HG02943 (cell line): ENCODE measurements at regions not wholly inside any gene's neighbourhood (a gene's known extent, or its start where the extent isn't known, plus 50 kb on each side); places are given as distances from the start of the nearest gene placed in this dataset.
"Not testable (repeated sequence)": the region's sequence is repeated elsewhere in the genome, so short reads cannot be mapped to it uniquely, and the experiment has no call there.

Experiments used
- ATAC-seq: cut with Tn5 transposase; IDR thresholded peaks from one replicate; pipeline ENCODE4 v1.9.1; 2021; ENCODE audit warnings: mild to moderate bottlenecking, low read depth, moderate library complexity; ENCODE audit not compliant: unreplicated experiment

DNA sequence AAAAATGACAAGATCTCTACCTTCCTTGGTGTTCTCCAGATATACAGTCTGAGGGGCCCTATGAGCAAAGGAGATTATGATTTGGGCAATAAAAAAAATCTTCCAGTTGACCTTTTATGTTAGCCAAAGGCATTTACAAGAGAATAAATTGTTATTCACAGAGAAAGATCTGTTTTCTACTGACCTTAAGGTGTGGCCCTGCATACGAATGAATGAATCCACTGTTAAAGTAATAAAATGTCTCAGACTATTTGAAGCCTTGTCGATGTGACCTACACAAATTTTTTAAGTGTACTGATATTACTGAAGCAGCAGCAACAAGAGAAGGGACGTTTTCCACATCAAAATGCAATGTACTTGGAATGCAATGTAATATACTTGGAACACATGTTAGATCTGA lies 95.9 kb upstream of the SSTR4 start:
- ATAC-seq: no peak

DNA sequence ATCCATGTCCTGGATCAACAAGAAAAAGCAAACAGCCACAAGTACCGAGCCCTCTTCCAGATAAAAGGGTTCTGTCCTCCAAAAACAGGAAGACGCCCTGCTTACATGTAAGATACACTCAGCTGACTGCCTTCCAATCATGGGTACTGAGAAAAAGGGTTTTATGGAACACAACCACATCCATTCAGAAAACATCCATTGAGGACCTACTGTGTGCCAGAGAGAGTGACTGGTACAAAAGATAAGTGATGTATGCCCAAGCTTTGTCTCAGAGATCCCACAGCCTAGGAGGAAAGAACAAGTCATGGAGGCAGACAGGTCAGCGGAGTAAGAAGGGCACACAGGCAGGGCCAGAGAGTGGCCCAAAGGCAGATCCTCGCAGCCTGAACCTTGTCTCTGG lies 94.8 kb upstream of the SSTR4 start:
- ATAC-seq: no peak

DNA sequence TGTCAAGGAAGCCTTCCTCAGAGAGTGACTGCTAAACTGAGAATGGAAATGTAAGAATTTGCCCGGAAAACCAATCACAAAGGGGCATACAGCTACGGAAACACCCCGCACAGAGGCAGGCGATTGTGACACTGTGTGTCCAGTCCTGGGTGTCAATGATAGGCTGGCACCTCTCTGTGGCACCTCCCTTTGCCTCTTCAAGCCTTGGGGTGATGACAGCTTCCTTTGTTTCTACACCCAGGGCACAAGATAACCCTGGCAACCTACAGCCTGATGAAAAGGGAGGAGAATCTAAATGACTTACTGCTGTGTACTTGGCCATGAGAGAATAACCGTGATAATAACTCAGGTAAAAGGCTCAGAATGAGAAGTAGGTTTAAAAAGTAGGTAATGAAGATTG lies 93.6 kb upstream of the SSTR4 start:
- ATAC-seq: no peak

DNA sequence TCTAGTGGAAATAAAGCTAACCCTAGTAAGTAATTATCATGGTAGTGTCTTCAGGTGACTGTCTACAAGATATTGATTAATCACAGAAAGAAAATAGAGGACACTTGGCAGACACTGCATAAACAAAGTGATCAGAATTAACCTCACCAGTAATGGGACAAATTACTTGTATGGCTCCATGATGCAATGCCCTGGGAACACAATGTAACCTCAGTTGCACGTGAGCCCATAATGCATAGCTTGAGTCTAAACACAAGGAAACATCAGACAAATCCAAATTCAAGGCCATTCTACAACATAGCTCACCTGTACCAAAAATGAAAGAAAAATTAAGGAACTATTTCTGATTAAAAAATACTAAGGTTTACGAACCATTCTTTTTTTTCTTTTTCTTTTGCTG lies 92.4 kb upstream of the SSTR4 start:
- ATAC-seq: no peak

DNA sequence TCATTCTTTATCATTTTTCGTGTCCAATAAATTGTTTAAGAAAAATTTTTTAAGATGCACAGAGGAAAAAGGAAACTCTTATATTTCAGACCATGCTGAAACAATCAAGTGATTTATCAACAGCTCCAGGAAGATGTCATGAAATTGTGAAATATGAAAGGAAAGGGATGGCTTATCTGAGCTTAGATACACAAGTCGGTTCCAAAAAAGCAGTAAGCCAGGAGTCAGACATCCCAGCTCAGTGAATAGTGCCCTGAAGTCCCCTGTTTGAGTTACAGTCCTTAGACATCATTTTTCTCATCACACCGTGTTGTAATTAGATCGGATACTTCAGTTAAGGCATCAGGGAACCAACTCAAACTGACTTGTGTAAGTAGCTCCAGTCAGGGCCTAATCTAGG lies 91.0 kb upstream of the SSTR4 start:
- ATAC-seq: no peak

DNA sequence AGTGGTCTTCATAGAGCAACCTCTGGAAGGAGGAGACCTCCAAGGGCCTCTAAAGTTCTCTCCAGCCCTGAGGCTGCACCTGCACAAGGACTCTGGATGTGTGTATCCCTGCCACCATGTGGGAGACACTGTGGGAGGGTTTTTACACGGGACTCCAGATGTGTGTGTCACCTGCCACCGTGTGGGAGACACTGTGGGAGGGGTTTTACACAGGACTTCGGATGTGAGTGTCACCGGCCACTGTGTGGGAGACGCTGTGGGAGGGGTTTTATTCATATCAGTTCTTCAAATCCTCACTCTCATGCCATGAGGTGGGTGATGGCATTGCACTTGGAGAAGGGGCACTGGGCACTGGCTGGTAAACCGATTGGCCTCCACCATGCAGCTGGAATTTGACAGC lies 90.2 kb upstream of the SSTR4 start:
- no peak for ATAC-seq

DNA sequence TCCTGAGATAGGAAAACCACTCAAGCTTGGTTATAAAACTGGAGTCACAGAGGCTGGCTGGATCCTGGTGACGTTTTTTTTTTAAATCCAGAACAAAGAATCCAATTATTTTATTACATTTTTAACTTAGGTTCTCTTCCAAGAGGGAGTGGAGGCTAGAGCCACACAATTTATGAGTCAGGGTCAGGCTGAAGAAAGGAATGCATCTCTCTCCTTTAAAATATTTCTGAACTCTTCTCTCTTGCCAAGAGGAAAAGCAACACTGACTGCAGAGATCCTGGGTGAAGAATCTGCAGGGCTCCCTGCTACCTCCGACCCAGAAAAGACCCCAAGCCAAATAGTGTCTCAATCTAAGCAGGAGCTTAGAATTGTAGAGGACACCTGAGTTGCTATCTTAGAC lies 88.5 kb upstream of the SSTR4 start:
- no peak for ATAC-seq

DNA sequence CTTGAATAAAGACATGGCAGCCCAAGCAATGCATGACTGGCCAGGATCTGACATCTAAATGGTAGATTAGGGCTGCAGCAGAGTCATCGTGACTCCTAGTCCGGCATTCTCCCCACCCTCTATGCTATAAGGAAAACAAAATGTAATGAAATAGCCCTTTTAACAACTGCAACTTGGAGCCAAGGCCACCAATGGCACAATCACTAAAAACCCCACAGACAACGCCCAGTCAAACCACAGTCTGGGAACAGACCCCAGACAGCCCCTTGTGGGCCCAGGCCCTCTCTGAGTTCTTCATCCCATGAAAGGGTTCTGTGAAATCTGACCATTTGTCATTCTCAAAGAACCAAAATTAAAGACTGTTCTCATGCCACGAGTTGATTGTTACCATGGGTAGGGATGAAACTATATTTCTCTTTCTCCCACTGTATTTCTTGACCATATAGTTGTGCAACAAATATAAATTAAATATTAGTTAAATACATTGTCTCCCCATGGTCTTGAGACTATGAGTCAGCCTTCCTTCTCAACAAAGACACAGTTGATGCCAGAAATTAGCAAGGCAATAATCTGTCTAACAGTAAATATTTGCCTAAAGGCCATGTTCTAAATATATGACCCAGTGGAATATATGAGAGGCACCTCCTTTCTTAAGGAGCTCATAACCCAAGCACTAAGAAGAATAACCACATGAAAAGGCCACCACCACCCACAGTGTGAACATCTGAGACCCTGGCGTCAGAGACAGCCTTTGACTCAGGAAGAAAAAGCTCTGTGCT lies 85.6 kb upstream of the SSTR4 start:
- ATAC-seq: no peak

DNA sequence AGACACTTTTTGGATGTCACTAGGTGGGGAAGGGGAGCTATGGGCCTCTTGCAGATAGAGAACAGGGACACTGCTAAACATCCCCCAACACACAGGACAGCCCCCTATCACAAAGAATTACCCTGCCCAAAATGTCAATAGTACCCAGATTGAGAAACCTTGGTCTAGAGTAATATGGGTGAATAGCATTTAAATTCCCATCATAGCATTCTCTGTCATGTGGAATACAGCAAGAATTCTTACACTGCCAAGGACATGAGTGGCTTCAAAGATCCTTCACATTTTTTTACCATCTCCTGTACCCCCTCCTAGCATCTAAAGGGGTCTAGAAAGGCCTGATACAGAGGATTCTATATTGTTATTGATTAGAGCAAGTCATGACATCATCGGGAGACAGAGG lies 83.1 kb upstream of the SSTR4 start:
- no peak for ATAC-seq

DNA sequence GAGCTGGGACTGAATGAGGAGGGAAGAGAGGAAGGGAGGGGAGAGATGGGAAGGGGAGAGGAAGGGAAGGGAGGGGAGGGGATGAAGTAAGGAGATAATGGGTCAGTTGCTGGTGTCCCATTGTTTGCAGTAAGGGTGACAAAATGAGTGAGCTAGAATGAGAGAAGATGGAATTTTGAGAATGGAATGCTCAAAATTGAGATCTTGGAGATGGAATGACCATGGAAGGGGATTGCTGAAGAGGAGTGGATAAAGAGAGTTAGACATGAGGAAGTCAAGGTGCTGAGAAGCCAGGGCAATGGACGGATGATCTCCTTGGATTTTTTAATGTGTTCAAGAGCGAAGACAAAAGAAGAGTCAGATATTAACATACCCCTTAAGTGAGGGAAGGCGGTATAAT lies 80.5 kb upstream of the SSTR4 start:
- ATAC-seq: no peak

DNA sequence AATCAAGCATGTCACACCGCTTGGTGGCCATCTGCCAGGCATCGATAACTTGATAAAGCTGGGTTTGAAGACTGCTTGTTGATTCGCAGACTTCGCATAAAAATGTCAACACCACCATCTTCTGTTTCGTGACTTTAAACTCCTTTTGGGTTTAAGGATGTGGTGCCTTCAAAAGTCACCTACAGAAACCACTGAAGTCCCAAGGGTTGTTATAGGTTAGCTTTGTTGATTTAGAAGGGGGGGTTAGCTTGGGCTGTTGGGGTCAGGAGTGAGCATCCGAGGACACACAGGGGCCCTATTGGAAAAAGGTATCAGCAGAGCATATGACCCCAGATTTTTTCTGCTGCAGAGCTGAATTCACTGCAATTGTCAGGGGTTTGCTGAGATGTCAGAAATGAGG lies 76.7 kb upstream of the SSTR4 start:
- ATAC-seq: no peak

DNA sequence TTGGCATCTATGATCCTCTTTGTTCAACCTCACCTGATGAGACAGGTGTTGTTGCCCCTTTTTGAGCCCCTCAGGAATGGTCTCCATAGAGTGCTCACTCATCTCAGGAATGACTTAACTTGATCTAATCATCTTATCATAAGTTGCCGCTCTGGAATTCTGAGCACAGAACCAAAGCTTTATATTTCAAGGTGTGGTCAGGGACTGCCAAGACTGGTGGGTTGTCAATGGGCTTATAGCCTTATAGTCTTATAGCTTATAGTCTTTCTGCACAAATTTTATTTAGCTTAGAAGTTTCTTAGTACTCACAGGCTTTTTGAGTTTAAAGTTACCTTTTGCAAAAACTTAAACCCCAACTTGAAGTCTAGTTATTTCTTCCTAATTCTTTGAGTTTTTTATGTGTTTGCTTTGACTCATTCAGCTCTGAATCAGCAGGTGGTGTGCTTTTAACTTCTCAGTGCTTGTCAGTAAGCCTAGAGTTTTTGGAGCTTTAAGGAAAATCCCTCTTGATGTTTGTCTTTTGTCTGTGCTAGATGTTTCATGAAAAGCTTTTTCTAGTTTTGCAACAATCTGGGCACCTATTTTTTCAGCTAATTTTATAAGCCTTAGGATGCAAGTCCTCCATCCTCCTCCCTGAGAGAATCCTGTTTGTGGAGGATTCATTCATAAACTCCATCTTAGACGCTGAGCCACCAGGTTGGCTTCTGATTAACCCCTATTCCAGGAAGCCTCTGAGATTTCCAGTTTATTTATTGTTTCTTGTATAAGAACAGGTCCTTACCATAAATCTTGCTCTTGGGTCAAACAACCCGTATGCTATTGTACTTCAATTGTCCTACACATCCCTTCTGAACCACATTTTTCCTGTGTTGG lies 72.3 kb upstream of the SSTR4 start:
- no peak for ATAC-seq

DNA sequence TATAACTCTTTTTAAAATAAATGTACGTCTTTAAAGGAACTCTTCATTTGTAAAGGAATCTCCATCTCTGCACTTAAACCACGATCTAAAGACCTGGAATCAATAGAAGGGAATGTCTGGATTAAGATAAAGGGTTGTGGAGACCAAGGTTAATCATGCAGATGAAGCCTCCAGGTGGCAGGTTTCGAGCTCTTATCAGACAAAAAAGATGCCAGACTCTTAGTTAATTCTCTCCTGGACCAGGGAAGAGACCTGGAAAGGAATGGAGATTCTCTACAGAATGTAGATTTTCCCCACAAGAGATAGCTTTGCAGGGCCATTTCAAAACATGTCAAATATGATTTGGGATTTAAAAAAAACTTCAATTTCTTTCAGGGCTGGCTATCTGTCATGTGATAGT lies 71.5 kb upstream of the SSTR4 start:
- no peak for ATAC-seq

DNA sequence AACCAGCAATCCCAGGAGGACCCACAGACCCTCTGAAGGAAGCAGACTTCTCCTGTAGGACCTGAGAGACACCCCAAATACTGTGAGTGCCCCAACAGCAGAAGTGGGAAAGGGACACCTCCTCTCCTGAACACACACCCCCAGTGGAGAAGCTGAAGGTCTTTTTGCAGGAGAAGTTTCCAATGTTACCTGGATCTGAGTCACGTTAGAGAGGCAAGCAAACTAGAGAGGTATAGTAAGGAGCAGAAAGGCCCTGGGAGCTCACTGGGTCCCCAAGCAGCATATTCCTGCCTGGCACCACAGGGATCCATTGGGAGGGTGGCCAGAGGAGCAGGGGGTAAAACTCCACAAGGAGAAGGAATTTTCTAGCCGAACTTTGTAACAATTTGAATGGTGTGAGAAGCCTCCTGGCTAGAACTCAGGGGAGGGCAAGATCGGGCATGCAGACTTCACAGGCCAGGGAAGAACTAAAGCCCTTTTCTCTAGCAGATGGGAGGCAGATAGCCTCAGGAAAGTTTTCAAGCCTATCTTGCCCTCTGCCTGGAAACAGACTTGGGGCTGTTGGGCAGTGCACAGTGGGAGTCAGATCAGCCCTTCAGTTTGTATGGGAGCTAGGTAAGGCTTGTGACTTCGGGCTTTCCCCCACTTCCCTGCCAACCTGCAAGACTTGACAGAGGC lies 68.2 kb upstream of the SSTR4 start:
- no peak for ATAC-seq

DNA sequence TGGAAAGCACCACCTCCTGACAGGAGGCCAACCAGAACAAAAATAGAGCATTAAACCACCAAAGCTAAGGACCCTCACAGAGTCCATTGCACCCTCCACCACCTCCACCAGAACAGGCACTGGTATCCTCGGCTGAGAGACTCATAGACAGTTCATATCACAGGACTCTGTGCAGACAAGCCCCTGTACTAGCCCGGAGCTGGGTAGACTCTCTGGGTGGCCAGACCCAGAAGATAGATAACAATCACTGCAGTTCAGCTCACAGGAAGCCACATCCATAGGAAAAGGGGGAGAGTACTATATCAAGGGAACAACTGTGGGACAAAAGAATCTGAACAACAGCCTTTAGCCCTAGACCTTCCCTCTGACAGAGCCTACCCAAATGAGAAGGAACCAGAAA lies 67.4 kb upstream of the SSTR4 start:
- ATAC-seq: not testable (repeated sequence)

DNA sequence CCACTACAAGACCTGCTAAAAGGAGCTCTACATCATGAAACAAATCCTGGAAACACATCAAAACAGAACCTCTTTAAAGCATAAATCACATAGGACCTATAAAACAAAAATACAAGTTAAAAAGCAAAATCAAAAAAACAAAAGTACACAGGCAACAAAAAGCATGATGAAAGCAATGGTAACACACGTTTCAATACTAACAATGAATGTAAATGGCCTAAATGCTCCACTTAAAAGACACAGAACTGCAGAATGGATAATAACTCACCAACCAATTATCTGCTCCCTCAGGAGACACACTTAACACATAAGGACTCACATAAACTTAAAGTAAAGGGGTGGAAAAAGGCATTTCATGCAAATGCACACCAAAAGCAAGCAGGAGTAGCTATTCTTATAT lies 66.1 kb upstream of the SSTR4 start:
- ATAC-seq: not testable (repeated sequence)

DNA sequence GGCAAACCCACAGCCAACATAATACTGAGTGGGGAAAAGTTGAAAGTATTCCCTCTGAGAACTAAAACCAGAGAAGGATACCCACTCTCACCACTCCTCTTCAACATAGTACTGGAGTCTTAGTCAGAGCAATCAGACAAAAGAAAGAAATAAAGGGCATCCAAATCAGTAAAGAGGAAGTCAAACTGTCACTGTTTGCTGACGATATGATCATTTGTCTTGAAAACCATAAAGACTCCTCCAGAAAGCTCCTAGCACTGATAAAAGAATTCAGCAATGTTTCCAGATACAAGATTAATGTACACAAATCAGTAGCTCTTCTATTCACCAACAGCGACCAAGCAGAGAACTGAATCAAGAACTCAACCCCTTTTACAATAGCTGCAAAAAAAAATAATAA lies 64.0 kb upstream of the SSTR4 start:
- not testable (repeated sequence) for ATAC-seq

DNA sequence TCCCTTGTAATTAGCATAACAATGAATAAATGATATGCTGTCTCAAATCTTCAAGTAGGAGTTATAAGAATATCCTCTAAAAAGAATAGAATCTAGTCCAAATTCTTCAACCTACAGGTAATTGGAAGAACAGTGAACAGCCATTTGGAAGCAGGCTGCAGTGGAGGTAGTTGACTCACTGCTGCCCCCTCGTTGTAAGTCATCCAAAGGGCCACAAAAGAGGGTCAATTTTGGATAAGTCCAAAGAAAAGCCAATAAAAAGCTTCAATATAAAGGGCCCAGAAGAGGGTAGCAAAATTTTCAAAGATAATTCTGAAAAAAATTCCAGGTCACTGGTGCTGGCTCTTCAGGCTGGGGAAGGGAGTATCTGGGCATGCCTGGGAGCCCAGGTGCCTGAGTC lies 60.8 kb upstream of the SSTR4 start:
- ATAC-seq: no peak

DNA sequence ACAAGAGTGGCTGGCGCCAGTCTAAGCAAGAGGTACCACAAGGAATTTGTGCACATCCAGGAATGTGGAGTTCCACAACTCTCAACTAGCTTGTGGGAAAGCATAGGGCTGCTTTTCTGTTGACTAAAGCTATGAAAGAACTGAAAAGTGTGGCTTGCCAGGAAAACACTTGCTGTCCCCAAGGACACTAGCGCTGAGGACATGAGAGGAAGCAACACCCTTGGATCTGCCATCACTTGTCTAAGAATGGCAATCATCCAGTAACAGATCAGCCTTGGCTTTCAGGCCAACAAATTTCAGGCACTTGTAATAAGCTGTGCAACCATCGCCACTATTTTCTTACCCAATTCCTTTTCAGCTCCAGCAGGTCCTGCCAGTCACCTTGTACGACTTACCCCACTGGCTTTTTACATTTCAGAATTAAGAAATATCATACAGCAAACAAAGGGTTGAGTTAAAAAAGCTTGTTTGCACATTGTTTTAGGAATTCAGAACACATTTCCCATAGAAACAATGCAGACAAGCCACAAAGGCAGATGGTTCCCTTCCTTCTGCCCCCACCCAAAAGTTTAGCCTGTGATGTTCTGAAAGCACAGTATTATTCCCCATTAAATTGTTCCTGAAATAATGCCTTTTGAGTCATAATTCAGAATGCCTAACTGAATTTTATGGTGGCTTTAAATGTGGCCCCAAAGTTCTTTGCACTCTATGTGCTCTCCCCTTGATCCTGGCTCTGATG lies 57.9 kb upstream of the SSTR4 start:
- no peak for ATAC-seq

DNA sequence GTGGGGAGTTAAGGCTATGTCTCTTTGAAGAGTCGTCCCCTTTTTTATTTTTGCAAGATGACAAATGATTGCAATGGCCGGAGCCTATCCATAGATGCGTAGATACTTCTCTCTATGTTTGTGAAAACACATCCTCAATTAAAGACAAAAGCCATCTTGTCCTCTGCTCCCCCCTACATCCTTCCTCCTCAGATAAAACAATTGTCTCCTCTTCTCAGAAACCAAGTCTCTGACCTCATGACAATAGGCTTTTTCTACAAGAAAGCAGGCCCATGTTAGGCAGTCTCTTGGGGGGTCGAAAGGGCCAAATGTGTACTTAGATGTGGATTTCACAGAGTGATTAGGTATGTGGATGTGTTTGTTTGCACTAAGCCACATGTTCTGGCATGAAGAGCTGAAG lies 51.1 kb upstream of the SSTR4 start:
- ATAC-seq: no peak

DNA sequence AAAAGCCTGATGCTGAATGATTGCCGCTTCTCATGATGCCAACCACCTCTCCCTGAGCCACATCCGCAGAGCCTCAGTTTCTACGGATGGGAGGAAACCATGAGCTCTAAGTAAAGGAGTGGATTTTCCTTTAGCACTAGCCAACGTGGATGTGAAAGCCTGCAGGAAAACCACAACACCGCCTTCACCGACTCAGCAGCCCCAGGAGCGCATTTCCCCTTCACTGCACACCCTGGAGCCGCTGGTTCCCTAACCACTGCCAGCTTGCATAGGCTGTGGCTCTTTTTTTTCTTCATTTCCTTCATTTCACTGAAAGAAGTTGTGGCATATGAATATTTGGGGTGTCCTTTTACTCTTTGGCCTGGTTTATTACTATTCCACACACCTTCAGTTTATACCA lies 50.5 kb upstream of the SSTR4 start:
- no peak for ATAC-seq
